ENCODE measurements at regions not wholly inside any gene's neighbourhood (a gene's known extent, or its start where the extent isn't known, plus 50 kb on each side); places are given as distances from the start of the nearest gene placed in this dataset.

- Histone ChIP-seq H3K4me3 (ENCODE audit: low read depth, low read length) (no peak overlapping the region), H3K36me3 (no peaks in the 10 kb centered on the region), H3K27ac (no peak overlapping the region), H3K27me3 (ENCODE audit: insufficient read depth, low read depth, severe bottlenecking) (no peaks in the 10 kb centered on the region), H3K9me3 (ENCODE audit: severe bottlenecking) (no peaks in the 10 kb centered on the region)
- DNase-seq: no peak
- no peak for TF ChIP-seq CTCF (IDR thresholded peaks at IDR 0.05; ENCODE audit: low read depth, low read length)
These were observed 441.8 kb upstream of the RIOK2 start for GRCh38 chr5:97624886-97625285.

GRCh38 chr5:97627272-97627671 lies 444.2 kb upstream of the RIOK2 start:
- Histone ChIP-seq H3K9me3 (ENCODE audit: severe bottlenecking) (no peaks in the 10 kb centered on the region), H3K27ac (no peak overlapping the region), H3K4me3 (ENCODE audit: low read depth, low read length) (no peak overlapping the region), H3K27me3 (ENCODE audit: insufficient read depth, low read depth, severe bottlenecking) (no peaks in the 10 kb centered on the region), H3K36me3 (no peaks in the 10 kb centered on the region)
- no peak for DNase-seq
- TF ChIP-seq CTCF (IDR thresholded peaks at IDR 0.05; ENCODE audit: low read depth, low read length): no peak

- DNase-seq: no peak
- Histone ChIP-seq H3K9me3 (ENCODE audit: severe bottlenecking) (no peaks in the 10 kb centered on the region), H3K36me3 (no peaks in the 10 kb centered on the region), H3K27ac (no peak overlapping the region), H3K27me3 (ENCODE audit: insufficient read depth, low read depth, severe bottlenecking) (no peaks in the 10 kb centered on the region), H3K4me3 (ENCODE audit: low read depth, low read length) (no peak overlapping the region)
- TF ChIP-seq CTCF (IDR thresholded peaks at IDR 0.05; ENCODE audit: low read depth, low read length): no peak
These were observed 445.0 kb upstream of the RIOK2 start for GRCh38 chr5:97628031-97628430.

GRCh38 chr5:97628807-97629206 lies 445.8 kb upstream of the RIOK2 start:
- no peaks in the 10 kb centered on the region for H3K36me3 ChIP-seq
- no peaks in the 10 kb centered on the region for H3K27me3 ChIP-seq (ENCODE audit: insufficient read depth, low read depth, severe bottlenecking)
- no peak overlapping the region for H3K4me3 ChIP-seq (ENCODE audit: low read depth, low read length)
- TF ChIP-seq CTCF (IDR thresholded peaks at IDR 0.05; ENCODE audit: low read depth, low read length): no peak
- no peak for DNase-seq
- H3K9me3 ChIP-seq (ENCODE audit: severe bottlenecking): no peaks in the 10 kb centered on the region
- no peak overlapping the region for H3K27ac ChIP-seq

GRCh38 chr5:97629276-97629675 lies 446.2 kb upstream of the RIOK2 start:
- no peak for TF ChIP-seq CTCF (IDR thresholded peaks at IDR 0.05; ENCODE audit: low read depth, low read length)
- no peak overlapping the region for H3K27ac ChIP-seq
- no peak overlapping the region for H3K4me3 ChIP-seq (ENCODE audit: low read depth, low read length)
- no peaks in the 10 kb centered on the region for H3K36me3 ChIP-seq
- DNase-seq: no peak
- no peaks in the 10 kb centered on the region for H3K27me3 ChIP-seq (ENCODE audit: insufficient read depth, low read depth, severe bottlenecking)
- H3K9me3 ChIP-seq (ENCODE audit: severe bottlenecking): no peaks in the 10 kb centered on the region

- Histone ChIP-seq H3K27ac (no peak overlapping the region), H3K27me3 (ENCODE audit: insufficient read depth, low read depth, severe bottlenecking) (no peaks in the 10 kb centered on the region), H3K9me3 (ENCODE audit: severe bottlenecking) (no peaks in the 10 kb centered on the region), H3K4me3 (ENCODE audit: low read depth, low read length) (no peak overlapping the region), H3K36me3 (no peaks in the 10 kb centered on the region)
- no peak for TF ChIP-seq CTCF (IDR thresholded peaks at IDR 0.05; ENCODE audit: low read depth, low read length)
- no peak for DNase-seq
These were observed 452.5 kb upstream of the RIOK2 start for GRCh38 chr5:97635553-97635952.
